ENCODE measurements at regions not wholly inside any gene's neighbourhood (a gene's known extent, or its start where the extent isn't known, plus 50 kb on each side); places are given as distances from the start of the nearest gene placed in this dataset.

DNA sequence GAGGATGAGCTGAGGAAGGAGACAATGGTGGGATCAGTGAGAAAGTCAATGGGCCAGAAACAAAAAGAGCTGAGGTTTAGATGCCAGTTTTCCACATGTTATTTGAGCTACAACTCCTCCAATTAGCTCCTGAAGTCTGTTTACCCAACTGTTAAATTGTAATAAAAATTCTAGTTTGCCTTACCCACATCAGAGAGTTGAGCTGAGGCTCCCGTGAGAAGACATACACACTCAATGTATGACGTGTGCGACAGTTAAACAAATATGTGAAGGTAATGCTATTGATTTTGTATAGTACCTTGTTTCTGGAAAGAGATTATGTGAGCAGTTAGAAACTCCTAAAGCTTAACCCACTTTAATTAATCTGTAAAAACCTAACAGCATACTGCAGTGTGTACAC, 318.1 kb upstream of the GRM7 start:
- DNase-seq: no peak

DNA sequence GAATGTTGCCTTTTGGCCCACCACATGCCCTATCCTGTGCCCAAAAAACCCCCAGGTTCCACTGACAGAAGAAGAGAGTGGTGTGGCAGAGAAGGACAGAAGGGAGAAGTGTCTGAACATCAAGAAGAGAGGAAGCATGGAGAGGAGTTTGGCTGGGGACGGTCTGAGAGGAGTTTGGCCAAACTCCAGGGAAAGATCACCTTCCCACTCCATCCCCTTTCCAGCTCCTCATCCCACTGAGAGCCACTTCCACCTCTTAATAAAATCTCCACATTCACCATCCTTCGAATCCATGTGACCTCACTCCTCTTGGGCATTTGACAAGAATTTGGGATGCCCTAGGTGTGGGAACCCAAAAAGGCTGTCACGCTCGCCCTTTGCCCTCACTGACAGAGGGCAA, 311.6 kb upstream of the GRM7 start:
- no peak for DNase-seq

DNA sequence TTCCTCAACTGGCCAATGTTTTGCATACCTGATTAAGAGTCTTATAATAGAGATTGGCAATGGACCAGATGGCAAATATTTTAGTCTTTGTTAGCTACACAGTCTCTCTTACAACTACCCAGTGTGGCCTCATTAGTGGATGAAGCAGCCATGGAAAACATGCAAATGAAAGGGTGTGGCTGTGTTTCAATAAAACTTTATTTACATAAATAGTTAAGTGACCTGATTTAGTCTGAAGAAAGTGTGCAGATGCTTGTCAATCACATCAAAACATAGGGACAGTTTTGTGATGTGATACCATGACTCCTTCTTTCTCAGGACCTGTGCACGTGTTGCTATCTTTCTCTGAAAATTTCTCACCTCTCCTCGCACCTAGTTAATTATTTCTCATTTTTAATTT, 309.8 kb upstream of the GRM7 start:
- no peak for DNase-seq

DNA sequence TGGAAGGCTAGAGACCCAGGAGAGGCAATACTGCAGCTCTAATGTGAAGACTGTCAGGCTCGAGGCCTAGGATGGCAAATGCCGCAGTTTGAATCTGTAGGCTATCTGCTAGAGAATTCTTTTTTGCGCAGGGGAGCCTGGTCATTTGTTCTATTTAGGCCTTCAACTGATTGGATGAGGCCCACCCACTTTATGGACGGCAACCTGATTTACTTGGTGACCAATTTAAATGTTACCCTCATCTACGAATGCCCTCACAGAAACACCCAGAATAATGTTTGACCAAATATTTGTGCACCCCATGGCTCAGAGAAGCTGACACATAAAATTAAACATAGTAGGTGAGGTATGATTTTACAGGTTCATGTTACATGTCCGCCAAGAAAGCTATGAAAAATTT, 300.7 kb upstream of the GRM7 start:
- no peak for DNase-seq

DNA sequence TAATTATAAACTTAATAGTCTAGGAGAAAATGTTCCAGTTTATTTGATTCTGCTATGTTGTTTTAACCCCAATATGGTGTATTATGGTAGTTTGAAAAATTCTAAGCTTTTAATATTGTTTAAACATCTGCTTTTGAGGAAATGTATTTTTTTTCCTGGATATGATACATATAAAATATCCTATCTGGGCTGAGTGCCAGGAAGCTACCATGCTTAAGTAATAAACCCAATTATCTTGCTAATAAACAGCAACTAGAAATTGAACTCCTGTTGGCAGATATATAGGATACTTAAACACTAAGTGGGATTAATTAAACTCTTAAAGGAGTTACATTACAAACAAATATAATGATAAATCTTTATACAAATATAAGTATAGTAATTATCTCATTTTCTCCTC, 293.7 kb upstream of the GRM7 start:
- DNase-seq: no peak

DNA sequence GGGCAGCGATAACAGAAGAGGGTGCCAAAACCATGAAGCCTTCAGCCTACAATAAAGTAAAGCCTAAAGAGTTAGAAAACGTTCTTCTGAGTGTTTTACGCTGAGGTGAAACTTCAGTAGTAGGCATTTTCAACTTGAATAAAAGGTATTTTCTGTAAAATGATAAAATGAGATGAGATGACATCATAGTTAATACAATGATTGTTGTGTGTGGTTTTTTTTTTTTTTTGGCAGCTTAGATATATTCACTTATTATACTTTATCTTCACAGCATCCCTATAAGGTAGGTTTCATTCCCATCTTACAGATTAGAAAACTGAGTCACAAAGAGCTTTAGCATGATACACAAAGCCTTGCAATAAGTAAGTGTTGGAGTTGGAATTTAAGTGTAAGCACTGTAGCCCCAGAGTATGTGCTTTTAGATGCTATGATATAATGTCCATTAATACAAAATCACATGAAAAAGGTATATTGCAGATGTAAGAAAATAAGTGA, 291.9 kb upstream of the GRM7 start:
- no peak for DNase-seq

DNA sequence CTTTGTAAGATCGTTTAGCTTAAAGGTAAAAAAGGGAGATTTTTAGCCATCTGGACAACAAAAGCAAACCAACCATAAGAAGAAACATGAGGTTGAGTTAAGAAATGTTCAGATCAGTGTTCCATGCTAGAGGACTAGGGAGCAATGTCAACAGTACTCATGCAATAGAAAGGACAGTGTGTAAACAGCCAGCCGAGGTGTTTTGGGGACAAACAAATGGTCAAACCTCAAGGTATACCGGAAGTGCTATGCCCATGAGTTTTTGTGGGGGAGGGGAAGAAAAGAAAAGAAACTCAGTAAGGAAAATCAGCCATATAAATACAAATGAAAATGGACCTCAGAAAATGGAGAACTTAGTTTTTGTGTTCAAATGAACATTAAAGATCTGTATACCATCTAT, 289.5 kb upstream of the GRM7 start:
- no peak for DNase-seq

DNA sequence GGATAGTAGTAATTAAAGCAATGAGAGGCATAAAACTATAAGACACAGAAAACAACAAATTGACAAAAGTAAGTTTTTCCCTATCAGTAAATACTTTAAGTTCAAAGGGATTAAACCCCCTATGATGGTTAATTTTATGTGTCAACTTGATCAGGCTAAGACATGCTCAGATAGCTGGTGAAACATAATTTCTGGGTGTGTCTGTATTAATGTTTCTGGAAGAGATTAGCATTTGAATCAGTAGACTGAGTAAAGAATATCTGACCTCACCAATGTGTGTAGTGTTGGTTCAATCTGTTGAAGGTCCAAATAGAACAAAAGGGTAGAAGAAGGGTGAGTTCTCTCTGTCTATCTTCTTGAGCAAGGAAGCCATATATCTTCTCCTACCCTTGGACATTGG, 283.3 kb upstream of the GRM7 start:
- DNase-seq: no peak

DNA sequence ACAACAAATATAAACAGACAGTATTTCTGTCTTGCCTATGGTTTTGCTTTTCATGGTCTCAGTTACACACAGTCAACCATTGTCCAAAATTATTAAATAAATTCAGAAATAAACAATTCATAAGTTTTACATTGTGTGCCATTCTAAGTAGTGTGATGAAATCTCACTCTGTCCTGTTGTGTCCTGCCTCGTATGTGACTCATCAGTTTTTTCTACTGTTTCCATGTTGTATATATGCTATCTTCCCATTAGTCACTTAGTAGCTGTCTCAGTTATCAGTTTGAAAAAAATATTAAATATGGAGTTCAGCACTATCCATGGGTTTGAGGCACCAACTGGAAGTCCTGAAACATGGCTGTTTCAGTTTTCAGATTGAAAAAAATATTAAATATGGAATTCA, 282.4 kb upstream of the GRM7 start:
- no peak for DNase-seq

DNA sequence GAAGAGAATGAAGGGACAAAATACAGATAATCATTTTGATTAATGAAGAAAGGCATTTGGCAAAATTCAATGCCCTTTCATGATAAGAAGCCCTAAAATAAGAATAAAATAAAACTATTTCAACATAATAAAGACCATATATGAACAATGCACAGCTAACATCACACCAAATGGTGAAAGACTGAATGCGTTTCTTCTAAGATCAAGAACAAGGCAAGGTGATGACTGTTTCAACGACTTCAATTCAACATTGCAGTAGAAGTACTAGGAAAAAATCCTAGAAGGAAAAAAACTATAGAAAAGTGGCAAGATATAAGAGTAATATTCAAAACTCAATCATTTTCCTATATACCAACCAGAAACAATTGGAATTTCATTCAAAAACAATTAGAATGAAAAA, 280.1 kb upstream of the GRM7 start:
- no peak for DNase-seq

DNA sequence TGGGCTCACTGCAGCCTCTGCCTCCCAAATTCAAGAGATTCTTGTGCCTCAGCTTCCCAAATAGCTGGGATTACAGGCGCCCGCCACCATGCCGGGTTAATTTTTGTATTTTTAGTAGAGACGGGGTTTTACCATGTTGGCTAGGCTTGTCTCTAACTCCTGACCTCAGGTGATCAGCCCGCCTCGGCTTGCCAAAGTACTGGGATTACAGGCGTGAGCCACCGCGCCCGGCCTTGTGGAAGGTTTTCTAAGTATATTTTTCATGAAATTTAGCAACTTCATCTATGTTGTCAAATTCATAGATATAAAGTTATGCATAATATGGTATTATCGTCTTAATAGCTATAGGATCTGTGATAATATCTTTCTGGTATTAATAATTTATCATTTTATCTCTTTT, 275.6 kb upstream of the GRM7 start:
- DNase-seq: no peak

DNA sequence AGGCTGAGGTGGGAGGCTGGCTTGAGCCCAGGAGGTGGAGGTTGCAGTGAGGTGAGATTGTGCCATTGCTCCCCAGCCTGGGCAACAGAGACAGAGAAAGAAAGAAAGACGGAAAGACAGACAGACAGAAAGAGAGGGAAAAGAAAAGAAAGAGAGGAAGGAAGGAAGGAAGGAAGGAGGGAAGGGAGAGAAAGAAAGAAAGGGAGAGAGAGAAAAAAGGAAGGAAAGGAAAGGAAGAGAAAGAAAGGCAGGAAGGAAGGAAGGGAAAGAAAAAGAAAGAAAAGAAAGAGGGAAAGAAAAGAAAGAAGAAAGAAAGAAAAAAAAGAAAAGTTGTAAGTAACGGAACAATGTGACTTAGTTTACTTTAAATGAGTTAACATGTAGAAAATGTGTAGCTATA, 260.7 kb upstream of the GRM7 start:
- no peak for DNase-seq

DNA sequence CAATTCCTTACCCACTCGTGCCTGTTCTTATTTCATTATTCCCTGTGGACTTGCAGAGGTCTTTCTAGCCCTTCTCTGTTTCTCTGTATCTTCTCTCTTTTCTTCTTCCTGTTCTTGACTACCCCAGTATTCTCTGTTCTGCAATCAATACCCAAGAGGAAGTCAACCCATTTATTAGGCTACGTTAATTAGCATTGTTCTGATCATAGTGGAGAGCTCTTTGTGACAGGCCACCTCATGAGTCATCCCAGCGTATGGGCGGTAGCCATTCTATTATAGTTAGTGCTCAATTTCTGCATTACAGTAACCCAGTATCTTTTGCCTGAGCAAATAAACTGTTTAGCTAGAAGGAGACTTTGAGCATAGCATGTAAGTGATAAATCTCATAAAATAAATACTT, 259.5 kb upstream of the GRM7 start:
- DNase-seq: no peak

DNA sequence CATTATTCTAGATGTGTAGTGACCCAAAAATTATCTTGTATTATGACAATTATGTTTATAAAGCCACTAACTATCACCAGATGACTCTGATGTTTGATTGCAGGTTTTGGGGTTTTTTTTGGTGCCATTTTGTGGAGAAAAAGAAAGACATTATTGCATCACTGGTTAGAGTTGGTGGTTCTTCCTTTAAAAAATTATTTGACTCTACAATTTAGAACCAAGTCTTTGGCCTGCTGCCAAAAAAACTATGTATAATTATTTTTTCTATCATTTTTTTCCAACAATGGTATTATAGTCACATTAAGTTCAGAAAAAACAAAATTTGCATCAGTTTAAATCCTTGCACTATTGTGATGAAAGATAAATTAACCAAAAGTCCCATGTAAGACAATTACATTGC, 258.6 kb upstream of the GRM7 start:
- no peak for DNase-seq

DNA sequence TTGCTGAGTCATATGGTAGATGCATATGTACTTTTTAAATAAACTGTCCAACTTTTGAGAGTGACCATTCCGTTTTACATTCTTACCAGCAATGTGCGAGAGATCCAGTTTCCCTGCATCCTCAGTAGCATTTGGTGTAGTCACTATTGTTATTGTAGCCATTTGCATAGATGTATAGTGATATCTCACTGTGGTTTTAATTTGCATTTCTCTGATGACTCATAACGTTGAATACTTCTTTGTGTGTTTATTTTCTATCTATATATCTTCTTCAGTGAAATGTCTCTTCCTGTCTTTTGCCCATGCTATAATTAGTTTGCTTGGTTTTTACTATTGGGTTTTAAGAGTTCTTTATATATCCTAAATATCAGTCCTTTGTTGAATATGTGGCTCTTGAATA, 255.7 kb upstream of the GRM7 start:
- DNase-seq: no peak

DNA sequence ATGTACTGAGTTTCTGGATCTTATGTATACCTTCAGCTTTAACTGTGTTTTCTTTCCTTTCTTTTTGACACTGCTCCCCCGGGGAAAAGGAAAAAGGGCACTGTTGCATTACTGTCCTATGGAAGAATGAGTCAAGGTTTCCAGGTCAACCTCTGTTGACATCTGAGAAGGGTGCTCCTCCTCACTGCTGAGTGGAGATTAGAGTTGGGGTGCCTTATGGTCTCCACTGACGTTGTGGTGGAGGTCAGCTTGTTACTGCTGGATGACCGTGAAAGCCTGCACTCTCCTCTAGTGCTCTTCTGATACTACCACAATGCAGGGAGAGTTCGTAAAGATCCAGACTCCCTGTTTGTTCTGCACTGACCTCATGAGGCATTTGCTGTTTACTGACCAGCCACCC, 252.1 kb upstream of the GRM7 start:
- DNase-seq: no peak

DNA sequence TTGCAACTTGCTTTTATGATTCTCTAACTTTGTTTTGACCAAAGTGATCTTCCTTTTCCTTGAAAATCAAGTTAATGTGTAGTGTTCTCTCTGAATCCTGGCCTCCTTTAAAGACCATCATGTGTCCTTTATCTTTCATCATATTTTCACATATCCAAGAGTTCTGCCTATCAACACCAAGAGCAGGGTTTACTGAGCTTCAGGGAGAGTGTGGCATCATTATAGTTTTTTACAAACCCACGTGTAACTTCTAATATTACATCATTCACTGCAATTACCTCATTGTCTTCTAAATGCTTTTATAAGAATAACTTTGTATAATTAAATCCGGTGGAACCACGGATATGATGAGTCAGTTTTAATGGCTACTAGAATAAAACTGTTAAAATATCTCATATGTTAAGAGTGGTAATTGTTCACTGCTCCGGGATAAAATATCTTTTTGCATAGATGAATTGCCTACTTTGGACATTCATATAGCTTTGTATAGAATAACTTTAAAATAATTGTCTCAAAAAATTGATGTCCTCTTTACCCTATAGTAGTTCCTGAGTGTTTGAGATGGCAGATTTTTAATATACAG, 248.8 kb upstream of the GRM7 start:
- DNase-seq: no peak

DNA sequence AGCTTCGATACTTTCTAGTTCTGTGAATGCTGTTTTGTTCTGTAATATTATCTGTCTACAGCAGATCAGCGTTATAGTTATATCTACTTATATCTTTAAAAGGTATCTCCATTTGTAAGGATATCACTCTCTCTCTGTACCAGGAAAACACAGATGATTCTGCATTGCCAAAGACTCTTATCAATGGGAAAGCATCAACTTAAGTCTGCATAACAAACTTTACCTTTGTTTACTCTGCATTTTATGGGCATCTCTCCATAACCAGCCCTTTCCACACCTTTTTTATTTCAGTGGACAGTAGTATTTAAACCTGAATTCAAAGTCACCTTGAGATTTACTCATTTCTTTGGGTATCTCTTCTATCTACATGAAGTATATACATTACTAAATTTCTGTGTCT, 238.7 kb upstream of the GRM7 start:
- DNase-seq: no peak

DNA sequence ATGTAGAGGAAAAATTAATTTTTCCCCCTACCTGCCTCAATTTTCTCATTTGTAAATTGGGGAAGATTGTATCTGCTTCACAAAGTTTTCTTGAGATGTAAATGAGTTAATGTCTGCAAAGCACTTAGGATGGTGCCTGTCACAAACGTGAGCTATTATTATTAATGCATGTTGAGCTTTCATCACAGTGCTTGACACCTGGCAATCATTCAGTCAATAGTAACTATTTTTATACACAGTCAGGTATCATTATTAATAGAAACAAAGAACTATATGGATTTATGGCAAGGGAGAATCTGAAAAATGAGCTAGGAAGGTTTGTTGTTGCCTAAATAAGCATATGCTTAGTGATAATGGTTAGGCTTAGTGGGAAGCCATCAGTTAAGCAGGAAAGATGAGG, 238.2 kb upstream of the GRM7 start:
- no peak for DNase-seq

DNA sequence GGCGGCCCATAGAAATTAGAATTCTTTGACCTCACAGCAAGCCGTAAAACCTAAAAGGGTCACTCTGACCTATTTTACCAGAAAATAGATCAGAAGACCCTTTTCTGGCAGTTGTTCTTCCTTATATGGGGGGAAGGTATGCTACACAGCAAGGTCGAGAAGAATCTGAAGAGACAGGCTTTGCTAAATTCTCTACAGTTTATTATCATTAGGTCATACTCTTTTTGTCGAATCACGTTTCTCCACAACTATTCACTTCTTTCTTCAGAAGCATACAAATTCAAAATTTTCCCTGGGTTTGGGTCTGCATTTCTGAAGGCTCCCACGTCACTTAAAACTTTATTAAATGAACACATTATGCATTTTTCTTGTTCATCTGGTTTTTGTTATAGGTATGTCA, 229.5 kb upstream of the GRM7 start:
- DNase-seq: no peak

DNA sequence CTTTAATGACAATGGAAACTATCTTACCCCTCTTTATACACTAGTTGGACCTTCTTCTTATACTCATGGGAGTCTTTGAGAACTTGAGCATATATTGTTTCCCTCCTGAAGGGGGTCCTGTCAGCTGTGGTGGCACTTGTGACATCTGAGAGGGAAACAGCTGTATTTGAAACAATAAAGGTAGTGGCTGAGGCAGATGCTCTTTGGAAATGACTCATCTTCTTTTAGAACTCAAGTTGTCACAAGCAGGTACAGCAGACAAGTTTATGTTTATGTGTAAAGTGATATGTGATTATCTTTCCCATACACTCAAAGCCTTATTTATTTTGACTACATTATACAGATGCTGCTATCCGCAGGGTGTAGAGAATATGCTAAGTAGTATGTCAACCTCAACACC, 220.0 kb upstream of the GRM7 start:
- no peak for DNase-seq

DNA sequence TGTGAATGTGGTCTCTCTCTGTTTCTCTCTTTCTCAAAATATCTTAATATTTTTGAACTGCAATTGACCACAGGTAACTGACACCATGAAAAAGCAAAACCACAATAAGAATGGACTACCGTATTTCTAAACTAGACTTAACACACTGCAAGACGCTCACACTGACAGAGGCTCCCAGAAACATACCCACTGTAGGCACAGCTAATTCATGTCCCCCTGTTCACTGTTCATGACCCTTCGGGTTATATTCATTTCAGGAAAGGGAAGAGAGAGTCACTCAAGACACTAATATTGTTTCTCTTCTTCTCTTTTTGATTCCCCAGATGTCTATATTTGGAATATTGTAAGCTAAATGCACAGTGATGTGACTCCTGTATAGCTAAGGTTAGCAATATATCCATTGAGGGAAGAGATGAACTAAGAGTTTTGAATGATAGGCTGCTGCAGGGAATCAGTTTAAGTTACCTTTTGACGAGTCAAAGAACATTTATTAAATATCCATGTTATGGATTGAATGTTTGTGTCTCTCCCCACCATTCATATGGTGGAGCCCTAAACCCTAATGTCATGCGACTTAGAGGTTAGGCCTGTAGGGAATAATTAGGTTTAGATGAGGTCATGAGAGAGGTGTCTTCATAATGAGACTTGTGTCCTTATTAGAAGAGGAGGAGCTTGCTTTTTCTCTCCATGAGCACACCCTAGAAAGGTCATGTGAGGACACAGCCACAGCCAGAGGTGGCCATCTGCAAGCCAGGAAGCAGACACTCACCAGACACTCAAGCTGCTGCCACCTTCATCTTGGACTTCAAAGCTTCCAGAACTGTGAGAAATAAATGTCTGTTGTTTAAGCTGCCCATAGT, 216.6 kb upstream of the GRM7 start:
- no peak for DNase-seq

DNA sequence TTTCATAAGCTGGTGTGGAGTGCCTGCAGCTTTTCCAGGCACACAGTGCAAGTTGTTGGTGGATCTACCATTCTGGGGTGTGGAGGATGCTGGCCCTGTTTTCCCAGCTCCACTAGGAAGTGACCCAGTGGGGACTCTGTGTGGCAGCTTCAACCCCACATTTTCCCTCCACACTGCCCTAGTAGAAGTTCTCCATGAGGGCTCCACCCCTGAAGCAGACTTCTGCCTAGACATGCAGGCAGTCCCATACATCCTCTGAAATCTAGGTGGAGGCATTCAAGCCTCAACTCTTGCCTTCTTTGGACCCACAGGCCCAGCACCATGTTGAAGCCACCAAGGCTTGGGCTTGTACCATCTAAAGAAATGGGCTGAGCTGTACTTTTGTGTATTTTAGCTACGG, 206.2 kb upstream of the GRM7 start:
- no peak for DNase-seq

DNA sequence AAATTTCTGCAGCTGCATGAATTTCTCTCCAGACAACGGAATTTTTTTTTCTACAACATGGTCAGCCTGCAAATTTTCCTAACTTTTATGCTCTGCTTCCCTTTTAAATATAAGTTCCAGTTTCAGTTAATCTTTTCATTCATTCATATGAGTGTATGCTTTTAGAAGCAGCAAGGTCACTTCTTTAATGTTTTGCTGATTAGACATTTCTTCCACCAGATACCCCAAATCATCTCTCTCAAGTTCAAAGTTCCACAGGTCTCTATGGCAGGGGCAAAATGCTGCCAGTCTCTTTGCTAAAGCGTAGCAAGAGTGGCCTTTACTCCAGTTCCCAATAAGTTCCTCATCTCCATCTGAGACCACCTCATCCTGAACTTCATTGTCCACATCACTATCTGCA, 205.6 kb upstream of the GRM7 start:
- DNase-seq: no peak

DNA sequence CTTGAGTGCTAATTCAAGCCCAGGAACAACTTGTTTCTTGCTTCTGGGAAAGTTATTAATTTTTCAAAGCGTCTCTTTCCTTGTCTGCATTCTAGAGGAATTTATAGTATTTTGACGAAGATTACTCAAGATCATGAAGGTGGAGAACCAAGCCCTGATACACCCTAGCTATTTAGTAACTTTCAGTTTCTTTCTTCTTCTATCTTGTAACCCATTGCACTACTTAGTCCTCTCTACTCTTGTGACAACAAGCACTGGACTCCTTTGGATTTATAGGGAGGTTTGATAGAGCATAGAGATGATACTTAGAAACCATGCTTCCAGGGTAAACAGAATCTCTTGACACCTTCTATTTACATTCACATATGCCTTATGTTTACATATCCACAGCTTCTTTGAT, 203.3 kb upstream of the GRM7 start:
- no peak for DNase-seq

Data from CD4-positive, alpha-beta T cell treated with Interleukin-12 subunit alpha and Interleukin-12 subunit beta, for 1 hour (primary cell).